NCI-H1105 treated with DMSO at 0.1 percent for 48 hours (cell line): ENCODE measurements at regions not wholly inside any gene's neighbourhood (a gene's known extent, or its start where the extent isn't known, plus 50 kb on each side); places are given as distances from the start of the nearest gene placed in this dataset.

ENCODE experiments used
- DNase-seq: peaks from one replicate; lab custom pipeline; 2025; lab: John Stamatoyannopoulos, UW

GRCh38 chr1:87719658-87720057 lies 391.0 kb downstream of the LMO4 start:
- no peak for DNase-seq

DNA sequence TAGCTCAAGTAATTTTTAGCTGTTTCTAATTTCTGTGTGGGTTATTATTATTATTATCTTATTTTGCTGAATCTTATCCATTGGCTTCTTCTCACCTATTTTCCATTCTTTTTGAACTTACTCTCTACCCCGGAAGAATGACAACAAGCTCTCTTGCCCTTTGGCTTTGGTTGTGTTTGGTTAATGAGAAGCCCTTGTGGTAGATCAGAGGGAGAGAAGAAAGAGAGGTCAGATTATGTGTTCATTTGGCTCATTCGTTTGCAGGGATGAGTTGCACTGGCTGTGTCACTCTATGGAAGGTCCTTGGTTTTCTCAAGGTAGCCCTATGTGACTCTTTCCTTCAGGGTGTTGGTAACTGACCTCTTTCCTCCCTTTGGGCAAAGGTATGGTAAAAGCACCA lies 391.9 kb downstream of the LMO4 start:
- DNase-seq: no peak

DNA sequence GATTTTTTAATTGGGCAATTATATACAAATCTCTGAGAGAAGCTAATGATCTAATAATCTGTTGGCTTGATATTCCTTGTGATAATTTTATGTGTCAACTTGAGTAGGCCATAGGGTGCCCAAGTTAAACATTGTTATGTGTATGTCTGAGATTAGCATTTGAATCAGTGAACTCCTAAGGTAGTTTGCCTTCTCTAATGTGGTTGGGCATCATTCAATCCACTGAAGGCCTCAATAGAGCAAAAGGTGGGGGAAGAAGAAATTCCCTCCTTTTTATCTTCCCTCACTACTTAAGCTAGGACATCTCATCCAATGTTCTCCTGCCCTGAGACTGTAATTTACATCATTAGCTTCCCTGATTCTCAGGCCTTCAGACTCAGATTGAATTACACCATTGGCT lies 394.5 kb downstream of the LMO4 start:
- DNase-seq: no peak

DNA sequence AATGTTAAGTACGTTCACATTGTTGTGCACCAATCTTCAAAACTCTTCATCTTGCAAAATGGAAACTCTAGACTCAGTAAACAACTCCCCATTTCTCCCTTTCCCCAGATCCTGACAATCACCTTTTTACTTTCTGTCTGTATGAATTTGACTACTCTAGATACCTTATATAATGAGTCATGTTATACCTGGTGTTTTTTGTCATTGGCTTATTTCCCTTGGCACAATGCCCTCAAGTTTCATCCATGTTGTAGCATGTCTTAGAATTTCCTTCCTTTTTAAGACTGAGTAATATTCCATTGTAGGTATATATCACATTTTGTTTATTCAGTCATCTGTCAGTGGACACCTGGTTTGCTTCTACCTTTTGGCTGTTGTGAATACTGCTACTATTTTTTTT lies 399.5 kb downstream of the LMO4 start:
- DNase-seq: no peak

DNA sequence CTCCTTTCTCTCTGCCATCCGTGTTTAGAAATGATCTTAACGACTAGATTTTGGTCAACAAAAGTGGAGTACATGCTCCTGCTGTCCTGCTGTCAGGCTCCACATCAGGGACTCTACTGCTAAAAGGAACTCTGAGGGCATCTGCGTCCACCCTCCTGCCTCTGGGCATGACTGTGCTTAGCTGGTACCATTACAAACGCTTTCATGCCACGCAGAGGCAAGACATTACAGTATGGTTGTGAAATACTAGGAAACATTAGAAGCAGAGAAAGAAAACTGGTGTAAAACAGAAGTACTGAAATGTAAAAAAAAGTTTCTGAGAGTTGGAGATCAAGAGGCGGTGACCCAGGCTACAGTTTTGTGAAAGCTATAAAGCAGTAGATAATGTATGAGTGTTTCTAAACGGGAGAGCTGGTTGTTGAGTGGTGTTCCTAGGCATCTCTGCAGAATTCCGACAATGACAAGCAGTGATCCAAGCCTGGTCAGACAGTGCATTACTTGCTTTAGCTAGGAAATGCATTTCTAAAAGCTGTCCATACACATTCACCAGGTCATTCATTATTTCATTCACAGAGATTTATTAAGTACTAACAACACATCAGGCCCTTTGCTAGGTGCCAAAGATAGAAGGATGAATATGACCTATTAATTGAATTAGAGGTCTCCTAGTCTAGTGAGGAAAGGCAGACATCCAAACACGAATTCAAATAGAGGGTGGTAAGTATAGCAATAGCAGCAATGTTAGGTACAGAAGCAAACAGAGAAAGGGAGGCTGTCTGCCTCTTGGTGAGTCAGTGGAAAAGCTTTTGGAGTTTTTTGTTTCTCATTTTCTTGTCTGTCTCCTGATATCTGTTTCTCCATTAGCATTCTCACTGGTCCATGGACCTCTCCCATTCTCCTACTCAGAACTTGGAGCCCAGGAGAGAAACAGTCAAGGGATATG lies 401.9 kb downstream of the LMO4 start:
- DNase-seq: no peak

DNA sequence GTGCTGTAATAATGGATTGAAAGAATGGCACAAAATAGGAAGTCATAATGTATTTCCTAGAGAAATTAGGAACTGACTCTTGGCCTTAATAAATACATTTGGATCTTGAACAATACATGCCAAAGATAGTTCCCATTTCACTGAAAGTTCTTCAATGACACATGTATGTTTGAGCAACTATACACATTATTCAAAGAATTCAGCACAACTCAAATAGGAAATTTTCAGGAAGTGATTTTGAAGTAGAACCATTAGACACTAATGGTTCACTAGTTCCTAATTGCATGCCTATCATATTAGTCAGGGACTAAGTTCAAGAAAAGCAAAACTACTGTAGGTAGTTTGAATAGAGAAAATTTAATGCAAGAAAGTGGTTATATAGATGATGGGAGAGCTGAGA lies 404.7 kb downstream of the LMO4 start:
- no peak for DNase-seq

DNA sequence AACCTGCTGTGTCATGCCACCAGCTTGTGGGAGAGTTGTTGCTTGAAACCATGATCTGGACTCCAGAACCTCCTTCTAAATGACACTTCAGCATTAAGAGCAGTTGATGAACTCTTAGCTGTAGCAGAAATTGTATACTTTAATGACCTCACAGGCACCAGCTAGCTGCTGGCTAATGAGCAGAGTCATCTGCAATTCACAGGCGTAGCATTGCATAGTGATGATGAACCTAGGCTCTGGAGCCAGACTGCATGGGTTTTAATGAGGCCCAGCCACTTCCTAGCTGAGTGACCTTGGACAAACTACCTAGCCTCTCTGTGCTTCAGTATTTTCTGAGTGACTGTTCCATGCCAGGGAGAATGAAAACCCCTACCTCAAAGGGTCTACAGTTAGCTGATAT lies 407.1 kb downstream of the LMO4 start:
- DNase-seq: no peak

- DNase-seq: no peak
Observed at GRCh38 chr1:87739141-87739540, 410.5 kb downstream of the LMO4 start.

- DNase-seq: no peak
Observed at GRCh38 chr1:87739704-87740103, 411.0 kb downstream of the LMO4 start.

DNA sequence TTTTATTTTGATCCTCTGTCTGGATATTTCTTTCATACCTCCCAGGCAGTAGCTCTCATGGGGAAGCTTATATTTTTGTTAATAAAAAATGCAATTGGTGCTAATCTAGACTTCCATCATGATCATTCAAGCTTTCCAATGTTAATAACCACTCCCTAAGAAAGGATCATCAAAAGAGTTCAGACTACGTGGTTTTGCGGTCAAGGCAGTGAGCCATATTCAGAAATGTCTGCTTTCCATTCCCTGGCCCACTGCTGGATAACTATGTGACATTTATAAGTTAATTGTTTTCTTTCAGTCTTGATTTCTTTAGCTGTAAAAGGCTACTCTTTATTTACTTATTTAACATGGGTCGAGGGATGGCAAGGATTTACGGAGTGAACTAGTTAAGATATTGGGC lies 414.6 kb downstream of the LMO4 start:
- no peak for DNase-seq

DNA sequence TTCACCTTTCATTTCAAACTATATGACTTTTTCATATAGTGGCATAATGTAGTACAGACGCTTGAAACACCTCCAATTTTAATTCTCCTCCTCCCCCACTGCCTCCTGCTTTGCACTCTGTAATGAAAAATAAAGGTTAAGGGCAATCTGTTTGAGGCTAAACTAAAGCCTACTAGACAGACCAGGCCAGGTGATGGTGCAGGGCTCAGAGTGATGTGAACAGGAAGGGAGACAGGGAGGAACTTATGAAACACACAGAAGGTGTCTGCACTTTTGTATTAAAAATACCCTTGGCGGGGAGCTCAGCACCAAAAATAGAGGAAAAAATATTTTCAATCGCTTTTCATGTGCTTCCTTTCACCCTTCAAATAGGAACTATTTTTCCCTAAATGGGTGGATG lies 415.4 kb downstream of the LMO4 start:
- no peak for DNase-seq

- no peak for DNase-seq
Observed at GRCh38 chr1:87744763-87745162, 416.1 kb downstream of the LMO4 start.

- no peak for DNase-seq
Observed at GRCh38 chr1:87753366-87753765, 424.7 kb downstream of the LMO4 start.

GRCh38 chr1:87754139-87754538 lies 425.5 kb downstream of the LMO4 start:
- no peak for DNase-seq

GRCh38 chr1:87757676-87758075 lies 429.0 kb downstream of the LMO4 start:
- no peak for DNase-seq

DNA sequence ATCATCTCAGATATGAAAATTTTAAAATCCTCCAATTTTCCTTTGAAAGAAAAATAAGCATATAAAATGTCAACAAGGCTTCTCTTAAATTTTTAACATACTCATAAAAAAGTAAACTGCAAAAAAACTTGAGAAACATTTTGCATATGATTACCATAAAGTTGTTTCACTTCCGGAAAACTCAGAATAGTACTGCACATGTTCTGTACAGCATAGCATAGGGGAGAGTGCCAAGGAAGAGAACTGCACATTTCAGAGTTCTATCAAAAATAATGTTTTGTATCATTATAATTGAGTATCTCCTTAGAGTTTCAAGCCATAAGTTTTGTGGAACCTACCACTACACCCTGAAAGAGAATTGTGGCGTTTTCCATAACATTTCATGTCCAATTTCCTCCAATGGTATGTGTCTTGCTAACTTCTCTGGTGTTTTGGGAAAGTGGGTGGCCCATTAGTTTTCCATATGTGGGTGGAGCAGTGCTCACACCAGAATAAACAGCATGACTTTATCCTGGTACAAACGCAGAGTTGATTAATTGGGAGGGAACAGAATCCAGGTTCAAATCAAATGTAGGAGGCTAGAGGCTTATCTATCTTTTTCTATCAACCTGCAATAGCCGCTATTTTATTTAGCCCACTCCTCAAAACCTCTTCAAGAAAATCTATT lies 430.9 kb downstream of the LMO4 start:
- no peak for DNase-seq

GRCh38 chr1:87760155-87760554 lies 431.5 kb downstream of the LMO4 start:
- no peak for DNase-seq

GRCh38 chr1:87760654-87761053 lies 432.0 kb downstream of the LMO4 start:
- no peak for DNase-seq

DNA sequence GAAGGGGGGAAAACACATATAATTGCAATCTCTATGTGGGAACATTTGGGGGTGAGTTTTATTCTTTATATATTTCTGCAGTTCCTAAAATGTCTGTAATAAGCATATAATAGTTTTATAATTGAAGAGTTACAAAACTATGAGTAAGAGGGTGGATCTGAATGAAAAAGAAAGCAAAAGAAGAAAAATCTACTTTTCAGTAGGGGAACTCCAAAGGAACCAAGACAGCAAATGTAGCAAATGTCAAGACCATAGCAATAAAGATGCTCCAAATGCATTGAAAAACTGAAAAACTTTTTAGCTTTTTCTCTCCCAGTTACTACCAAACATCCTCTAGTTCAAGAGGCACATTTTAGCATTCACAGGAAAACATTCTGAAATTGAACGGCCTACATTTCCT lies 434.8 kb downstream of the LMO4 start:
- DNase-seq: no peak

DNA sequence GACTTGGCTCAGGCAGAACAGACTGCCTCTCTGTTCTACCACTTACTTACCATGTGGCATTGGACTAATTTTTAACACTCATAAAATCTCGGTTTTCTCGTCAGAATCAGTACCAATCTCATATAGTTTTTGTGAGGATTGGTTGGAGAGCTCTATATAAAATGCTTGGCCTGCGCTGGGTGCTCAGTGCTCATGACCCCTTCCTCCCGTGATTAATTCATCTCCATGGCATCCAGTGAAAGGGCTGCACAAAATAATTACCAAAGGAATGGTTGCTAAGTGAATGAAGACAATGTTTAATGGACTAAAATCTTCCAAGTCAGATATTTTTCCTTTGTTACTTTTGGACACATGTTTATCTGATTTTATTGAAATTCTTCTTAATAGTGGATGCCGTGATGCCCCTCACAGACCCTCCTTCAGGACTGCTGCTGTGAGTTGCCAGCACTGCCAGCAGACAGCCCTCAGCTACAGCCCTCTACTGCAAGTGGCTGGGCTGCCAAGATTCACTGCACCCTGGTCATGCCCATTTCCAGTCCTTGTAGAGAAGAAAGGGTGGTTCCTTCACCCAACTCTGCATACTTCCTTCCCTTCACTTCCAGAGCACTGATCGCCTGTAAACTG lies 436.5 kb downstream of the LMO4 start:
- DNase-seq: no peak

DNA sequence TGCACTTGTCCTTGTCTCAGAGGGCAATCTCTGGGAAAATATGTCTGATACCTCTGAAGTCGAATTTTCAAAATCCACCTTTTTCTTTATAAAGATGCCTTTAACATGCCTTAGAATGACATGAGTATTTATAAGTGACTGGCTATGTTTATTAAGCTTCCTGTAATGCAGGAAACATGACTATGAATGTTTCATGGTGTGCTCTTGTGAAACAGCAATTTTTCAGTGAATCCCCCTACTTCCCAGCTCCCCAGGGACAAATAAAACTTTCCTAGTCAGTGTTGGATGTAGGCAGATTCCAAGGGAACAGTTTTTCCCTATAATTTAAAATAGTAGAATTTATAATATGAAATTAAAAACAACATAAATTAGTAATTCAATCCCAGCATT lies 437.0 kb downstream of the LMO4 start:
- no peak for DNase-seq

DNA sequence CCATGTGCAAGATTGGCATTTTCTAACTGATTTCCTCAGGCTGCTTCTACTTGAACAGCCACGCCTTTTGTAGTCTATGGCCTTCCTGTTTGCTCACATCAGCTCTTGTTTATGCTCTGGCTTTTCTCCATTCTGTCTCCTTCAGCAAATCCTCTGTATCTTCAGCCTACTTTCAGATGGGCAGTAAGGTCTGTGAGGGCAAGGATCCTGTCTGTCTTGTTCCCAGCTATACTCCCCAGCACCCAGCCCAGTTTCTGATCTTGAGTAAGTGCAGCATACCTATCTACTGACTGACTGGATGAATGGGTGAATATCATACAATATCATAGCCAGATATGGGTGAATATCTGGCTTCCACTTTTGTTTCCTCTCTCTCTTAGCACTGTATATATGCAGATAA lies 438.1 kb downstream of the LMO4 start:
- DNase-seq: no peak

- no peak for DNase-seq
Observed at GRCh38 chr1:87778896-87779295, 450.2 kb downstream of the LMO4 start.
